SK-N-SH treated with all-trans-retinoic acid at 6 μM for 48 hours (cell line): ENCODE measurements at regions not wholly inside any gene's neighbourhood (a gene's known extent, or its start where the extent isn't known, plus 50 kb on each side); places are given as distances from the start of the nearest gene placed in this dataset.

Experiments
- ATAC-seq: fragments of 200-7000 bp; cut with Tn5 transposase; 3 replicates; pipeline ENCODE4 v1.9.1; 2020; ENCODE audit warnings: mild to moderate bottlenecking, moderate library complexity
- ARNTL ChIP-seq: fragments of 450-650 bp; formaldehyde crosslinking; IDR thresholded peaks from 2 replicates; pipeline ENCODE4 v1.5.0; 2020; ENCODE audit warnings: low read depth, mild to moderate bottlenecking, moderate library complexity, borderline replicate concordance
- BACH2 ChIP-seq: fragments of 250-450 bp; sonication (Bioruptor Pico); IDR thresholded peaks from 2 replicates; pipeline ENCODE4 v1.9.0; 2021; ENCODE audit warnings: mild to moderate bottlenecking, borderline replicate concordance
- CSDC2 ChIP-seq: fragments of 250-450 bp; sonication (Bioruptor Pico); IDR thresholded peaks from 2 replicates; pipeline ENCODE4 v1.5.0; 2020; ENCODE audit warnings: mild to moderate bottlenecking, moderate library complexity
- ESRRG ChIP-seq: fragments of 250-450 bp; sonication (Bioruptor Pico); IDR thresholded peaks from 2 replicates; pipeline ENCODE4 v1.6.1; 2021; ENCODE audit warnings: mild to moderate bottlenecking
- GLIS3 ChIP-seq: fragments of 250-450 bp; sonication (Bioruptor Pico); IDR thresholded peaks from 2 replicates; pipeline ENCODE4 v1.5.0; 2020; ENCODE audit warnings: mild to moderate bottlenecking, moderate library complexity
- ISL1 ChIP-seq: fragments of 250-450 bp; sonication (Bioruptor Pico); IDR thresholded peaks from 2 replicates; pipeline ENCODE4 v2.1.2; 2022; ENCODE audit warnings: mild to moderate bottlenecking, moderate library complexity
- OSR1 ChIP-seq: fragments of 250-450 bp; sonication (Bioruptor Pico); IDR thresholded peaks from 2 replicates; pipeline ENCODE4 v1.8.0; 2022; ENCODE audit warnings: moderate library complexity, mild to moderate bottlenecking, inconsistent platforms
- PPARA ChIP-seq: fragments of 250-450 bp; sonication (Bioruptor Pico); IDR thresholded peaks from 2 replicates; pipeline ENCODE4 v1.5.0; 2020; ENCODE audit warnings: mild to moderate bottlenecking, borderline replicate concordance
- RARB ChIP-seq: fragments of 250-450 bp; sonication (Bioruptor Pico); IDR thresholded peaks from 2 replicates; pipeline ENCODE4 v1.8.0; 2021; ENCODE audit warnings: mild to moderate bottlenecking, moderate library complexity
- SNAI2 ChIP-seq: fragments of 250-450 bp; sonication (Bioruptor Pico); IDR thresholded peaks from 2 replicates; pipeline ENCODE4 v1.5.0; 2020; ENCODE audit warnings: mild to moderate bottlenecking, moderate library complexity
- TCF4 ChIP-seq: fragments of 250-450 bp; sonication (Bioruptor Pico); IDR thresholded peaks from 2 replicates; pipeline ENCODE4 v1.8.0; 2021; ENCODE audit warnings: mild to moderate bottlenecking, moderate library complexity, borderline replicate concordance
- TOX ChIP-seq: fragments of 250-450 bp; sonication (Bioruptor Pico); IDR thresholded peaks from 2 replicates; pipeline ENCODE4 v1.8.0; 2021; ENCODE audit warnings: mild to moderate bottlenecking, moderate library complexity, borderline replicate concordance
- ZC3H10 ChIP-seq: fragments of 250-450 bp; sonication (Bioruptor Pico); IDR thresholded peaks from 2 replicates; pipeline ENCODE4 v1.5.1; 2021; ENCODE audit warnings: mild to moderate bottlenecking, moderate library complexity
- ZFP3 ChIP-seq: fragments of 250-450 bp; sonication (Bioruptor Pico); IDR thresholded peaks from 2 replicates; pipeline ENCODE4 v1.5.0; 2020; ENCODE audit warnings: mild to moderate bottlenecking, moderate library complexity
- ZFP30 ChIP-seq: fragments of 450-650 bp; formaldehyde crosslinking; IDR thresholded peaks from 2 replicates; pipeline ENCODE4 v1.5.0; 2022; ENCODE audit warnings: mild to moderate bottlenecking, moderate library complexity
- ZNF565 ChIP-seq: fragments of 450-650 bp; formaldehyde crosslinking; conservative IDR thresholded peaks from 2 replicates; pipeline ENCODE4 v1.5.0; 2020; ENCODE audit warnings: low read depth, mild to moderate bottlenecking, moderate library complexity
- ZNF70 ChIP-seq: fragments of 450-650 bp; formaldehyde crosslinking; IDR thresholded peaks from 2 replicates; pipeline ENCODE4 v1.5.0; 2020; ENCODE audit warnings: mild to moderate bottlenecking, moderate library complexity
- ZNF8 ChIP-seq: fragments of 450-650 bp; formaldehyde crosslinking; IDR thresholded peaks from 2 replicates; pipeline ENCODE4 v1.5.0; 2020; ENCODE audit warnings: mild to moderate bottlenecking, moderate library complexity
- TF ChIP-seq, protein P1 (sequence below): fragments of 250-450 bp; sonication (Bioruptor Pico); IDR thresholded peaks from 2 replicates; pipeline ENCODE4 v1.5.0; 2020; ENCODE audit warnings: mild to moderate bottlenecking, moderate library complexity
- TF ChIP-seq, protein P2 (sequence below): fragments of 250-450 bp; sonication (Bioruptor Pico); IDR thresholded peaks from 2 replicates; pipeline ENCODE4 v1.8.0; 2021; ENCODE audit warnings: low read depth, mild to moderate bottlenecking, moderate library complexity, borderline replicate concordance
- TF ChIP-seq, protein P3 (sequence below): fragments of 250-450 bp; sonication (Bioruptor Pico); IDR thresholded peaks from 2 replicates; pipeline ENCODE4 v1.5.1; 2021; ENCODE audit warnings: mild to moderate bottlenecking, moderate library complexity
- TF ChIP-seq, protein P4 (sequence below): fragments of 250-450 bp; sonication (Bioruptor Pico); IDR thresholded peaks from 2 replicates; pipeline ENCODE4 v1.8.0; 2020; ENCODE audit warnings: mild to moderate bottlenecking, moderate library complexity, borderline replicate concordance
- TF ChIP-seq, protein P5 (sequence below): fragments of 250-450 bp; sonication (Bioruptor Pico); IDR thresholded peaks from 2 replicates; pipeline ENCODE4 v1.5.1; 2020; ENCODE audit warnings: low read depth, mild to moderate bottlenecking, moderate library complexity

DNA sequence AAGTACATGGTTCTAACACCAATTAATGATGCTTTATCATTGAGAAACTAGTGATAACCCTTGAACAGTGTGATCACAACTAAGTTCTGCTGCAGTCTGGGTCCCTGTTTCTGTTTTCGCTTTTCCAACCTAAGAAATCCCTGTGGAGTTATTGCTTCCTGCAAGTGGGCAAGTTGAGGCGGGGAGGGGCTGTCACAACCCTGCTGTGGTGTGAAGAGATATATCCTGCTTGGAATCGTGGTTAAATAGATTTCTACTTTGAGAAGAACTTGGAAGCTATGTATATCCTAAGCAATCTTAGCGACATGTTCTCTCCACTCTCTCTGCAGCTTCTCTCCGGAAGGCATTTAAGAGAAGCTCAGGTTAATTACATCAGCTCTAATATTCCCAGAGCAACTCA, 1223.6 kb downstream of the EPHA7 start:
- TF ChIP-seq TCF4 (CRISPR knock-in tag) (no peak), ISL1 (CRISPR knock-in tag) (no peak), TOX (CRISPR knock-in tag) (no peak), PPARA (CRISPR knock-in tag) (no peak), ESRRG (CRISPR knock-in tag) (no peak), BACH2 (CRISPR knock-in tag) (no peak), CSDC2 (CRISPR knock-in tag) (no peak), ZNF70 (CRISPR knock-in tag) (no peak)
- TF ChIP-seq, protein P1, sequence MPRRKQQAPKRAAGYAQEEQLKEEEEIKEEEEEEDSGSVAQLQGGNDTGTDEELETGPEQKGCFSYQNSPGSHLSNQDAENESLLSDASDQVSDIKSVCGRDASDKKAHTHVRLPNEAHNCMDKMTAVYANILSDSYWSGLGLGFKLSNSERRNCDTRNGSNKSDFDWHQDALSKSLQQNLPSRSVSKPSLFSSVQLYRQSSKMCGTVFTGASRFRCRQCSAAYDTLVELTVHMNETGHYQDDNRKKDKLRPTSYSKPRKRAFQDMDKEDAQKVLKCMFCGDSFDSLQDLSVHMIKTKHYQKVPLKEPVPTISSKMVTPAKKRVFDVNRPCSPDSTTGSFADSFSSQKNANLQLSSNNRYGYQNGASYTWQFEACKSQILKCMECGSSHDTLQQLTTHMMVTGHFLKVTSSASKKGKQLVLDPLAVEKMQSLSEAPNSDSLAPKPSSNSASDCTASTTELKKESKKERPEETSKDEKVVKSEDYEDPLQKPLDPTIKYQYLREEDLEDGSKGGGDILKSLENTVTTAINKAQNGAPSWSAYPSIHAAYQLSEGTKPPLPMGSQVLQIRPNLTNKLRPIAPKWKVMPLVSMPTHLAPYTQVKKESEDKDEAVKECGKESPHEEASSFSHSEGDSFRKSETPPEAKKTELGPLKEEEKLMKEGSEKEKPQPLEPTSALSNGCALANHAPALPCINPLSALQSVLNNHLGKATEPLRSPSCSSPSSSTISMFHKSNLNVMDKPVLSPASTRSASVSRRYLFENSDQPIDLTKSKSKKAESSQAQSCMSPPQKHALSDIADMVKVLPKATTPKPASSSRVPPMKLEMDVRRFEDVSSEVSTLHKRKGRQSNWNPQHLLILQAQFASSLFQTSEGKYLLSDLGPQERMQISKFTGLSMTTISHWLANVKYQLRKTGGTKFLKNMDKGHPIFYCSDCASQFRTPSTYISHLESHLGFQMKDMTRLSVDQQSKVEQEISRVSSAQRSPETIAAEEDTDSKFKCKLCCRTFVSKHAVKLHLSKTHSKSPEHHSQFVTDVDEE (CRISPR knock-in tag): no peak
- TF ChIP-seq, protein P2, sequence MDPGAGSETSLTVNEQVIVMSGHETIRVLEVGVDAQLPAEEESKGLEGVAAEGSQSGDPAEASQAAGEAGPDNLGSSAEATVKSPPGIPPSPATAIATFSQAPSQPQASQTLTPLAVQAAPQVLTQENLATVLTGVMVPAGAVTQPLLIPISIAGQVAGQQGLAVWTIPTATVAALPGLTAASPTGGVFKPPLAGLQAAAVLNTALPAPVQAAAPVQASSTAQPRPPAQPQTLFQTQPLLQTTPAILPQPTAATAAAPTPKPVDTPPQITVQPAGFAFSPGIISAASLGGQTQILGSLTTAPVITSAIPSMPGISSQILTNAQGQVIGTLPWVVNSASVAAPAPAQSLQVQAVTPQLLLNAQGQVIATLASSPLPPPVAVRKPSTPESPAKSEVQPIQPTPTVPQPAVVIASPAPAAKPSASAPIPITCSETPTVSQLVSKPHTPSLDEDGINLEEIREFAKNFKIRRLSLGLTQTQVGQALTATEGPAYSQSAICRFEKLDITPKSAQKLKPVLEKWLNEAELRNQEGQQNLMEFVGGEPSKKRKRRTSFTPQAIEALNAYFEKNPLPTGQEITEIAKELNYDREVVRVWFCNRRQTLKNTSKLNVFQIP: no peak
- no peak for ATAC-seq

DNA sequence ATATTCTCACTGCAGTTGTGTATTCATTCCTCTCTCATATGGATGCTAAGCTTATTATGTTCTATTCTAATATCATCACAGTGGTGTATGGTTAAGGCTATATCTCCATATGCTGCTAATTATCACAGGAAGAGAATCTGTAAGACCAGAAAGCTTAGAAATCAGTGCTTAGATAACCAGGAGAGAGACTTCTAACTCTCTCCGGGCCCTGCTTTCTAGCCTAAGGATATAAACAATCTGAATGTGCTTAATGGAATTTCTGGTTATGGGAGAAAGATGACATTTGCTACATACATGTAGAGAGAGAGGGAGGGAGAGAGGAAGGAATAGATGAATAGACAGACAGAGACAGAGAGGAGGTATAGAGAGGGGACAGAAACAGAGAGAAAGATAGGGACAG, 1231.3 kb downstream of the EPHA7 start:
- TF ChIP-seq GLIS3 (CRISPR knock-in tag): no peak
- no peak for TF ChIP-seq TCF4 (CRISPR knock-in tag)
- TF ChIP-seq ZNF8 (CRISPR knock-in tag): no peak
- TF ChIP-seq, protein P3, sequence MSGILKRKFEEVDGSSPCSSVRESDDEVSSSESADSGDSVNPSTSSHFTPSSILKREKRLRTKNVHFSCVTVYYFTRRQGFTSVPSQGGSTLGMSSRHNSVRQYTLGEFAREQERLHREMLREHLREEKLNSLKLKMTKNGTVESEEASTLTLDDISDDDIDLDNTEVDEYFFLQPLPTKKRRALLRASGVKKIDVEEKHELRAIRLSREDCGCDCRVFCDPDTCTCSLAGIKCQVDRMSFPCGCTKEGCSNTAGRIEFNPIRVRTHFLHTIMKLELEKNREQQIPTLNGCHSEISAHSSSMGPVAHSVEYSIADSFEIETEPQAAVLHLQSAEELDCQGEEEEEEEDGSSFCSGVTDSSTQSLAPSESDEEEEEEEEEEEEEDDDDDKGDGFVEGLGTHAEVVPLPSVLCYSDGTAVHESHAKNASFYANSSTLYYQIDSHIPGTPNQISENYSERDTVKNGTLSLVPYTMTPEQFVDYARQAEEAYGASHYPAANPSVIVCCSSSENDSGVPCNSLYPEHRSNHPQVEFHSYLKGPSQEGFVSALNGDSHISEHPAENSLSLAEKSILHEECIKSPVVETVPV: no peak
- TF ChIP-seq, protein P2: no peak
- no peak for TF ChIP-seq ZNF70 (CRISPR knock-in tag)
- no peak for ATAC-seq

DNA sequence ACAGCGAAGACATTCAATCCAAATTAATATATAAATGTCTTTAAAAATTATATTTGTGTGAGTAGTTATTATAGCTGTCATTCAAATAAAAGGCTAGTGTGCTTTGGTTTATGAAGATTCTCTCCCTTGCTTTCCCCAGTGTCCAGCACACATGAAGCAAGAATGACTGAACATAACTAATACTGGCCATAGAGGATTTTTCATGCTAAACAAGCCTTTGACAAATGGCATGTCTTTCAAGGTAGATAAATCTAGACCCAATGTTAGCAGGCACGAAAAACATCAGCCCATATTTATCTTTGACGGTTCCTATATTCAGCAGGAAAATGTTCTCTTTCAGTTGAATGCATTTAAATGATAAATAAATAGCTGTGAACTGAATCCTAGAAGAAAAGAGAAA, 1234.4 kb downstream of the EPHA7 start:
- no peak for ATAC-seq
- TF ChIP-seq ZNF70 (CRISPR knock-in tag): no peak
- TF ChIP-seq, protein P2: no peak
- no peak for TF ChIP-seq ZNF565
- no peak for TF ChIP-seq RARB (CRISPR knock-in tag)
- no peak for TF ChIP-seq TOX (CRISPR knock-in tag)
- TF ChIP-seq SNAI2: no peak
- no peak for TF ChIP-seq OSR1 (CRISPR knock-in tag)
- no peak for TF ChIP-seq PPARA (CRISPR knock-in tag)
- TF ChIP-seq ISL1 (CRISPR knock-in tag): no peak
- no peak for TF ChIP-seq ZC3H10 (CRISPR knock-in tag)
- TF ChIP-seq TCF4 (CRISPR knock-in tag): no peak
- no peak for TF ChIP-seq BACH2 (CRISPR knock-in tag)
- TF ChIP-seq, protein P3: no peak
- TF ChIP-seq, protein P4, sequence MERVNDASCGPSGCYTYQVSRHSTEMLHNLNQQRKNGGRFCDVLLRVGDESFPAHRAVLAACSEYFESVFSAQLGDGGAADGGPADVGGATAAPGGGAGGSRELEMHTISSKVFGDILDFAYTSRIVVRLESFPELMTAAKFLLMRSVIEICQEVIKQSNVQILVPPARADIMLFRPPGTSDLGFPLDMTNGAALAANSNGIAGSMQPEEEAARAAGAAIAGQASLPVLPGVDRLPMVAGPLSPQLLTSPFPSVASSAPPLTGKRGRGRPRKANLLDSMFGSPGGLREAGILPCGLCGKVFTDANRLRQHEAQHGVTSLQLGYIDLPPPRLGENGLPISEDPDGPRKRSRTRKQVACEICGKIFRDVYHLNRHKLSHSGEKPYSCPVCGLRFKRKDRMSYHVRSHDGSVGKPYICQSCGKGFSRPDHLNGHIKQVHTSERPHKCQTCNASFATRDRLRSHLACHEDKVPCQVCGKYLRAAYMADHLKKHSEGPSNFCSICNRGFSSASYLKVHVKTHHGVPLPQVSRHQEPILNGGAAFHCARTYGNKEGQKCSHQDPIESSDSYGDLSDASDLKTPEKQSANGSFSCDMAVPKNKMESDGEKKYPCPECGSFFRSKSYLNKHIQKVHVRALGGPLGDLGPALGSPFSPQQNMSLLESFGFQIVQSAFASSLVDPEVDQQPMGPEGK: no peak
- TF ChIP-seq ARNTL (CRISPR knock-in tag): no peak
- TF ChIP-seq ZNF8 (CRISPR knock-in tag): no peak
- no peak for TF ChIP-seq ZFP30 (CRISPR knock-in tag)
- no peak for TF ChIP-seq GLIS3 (CRISPR knock-in tag)
- no peak for TF ChIP-seq ZFP3
- TF ChIP-seq, protein P5, sequence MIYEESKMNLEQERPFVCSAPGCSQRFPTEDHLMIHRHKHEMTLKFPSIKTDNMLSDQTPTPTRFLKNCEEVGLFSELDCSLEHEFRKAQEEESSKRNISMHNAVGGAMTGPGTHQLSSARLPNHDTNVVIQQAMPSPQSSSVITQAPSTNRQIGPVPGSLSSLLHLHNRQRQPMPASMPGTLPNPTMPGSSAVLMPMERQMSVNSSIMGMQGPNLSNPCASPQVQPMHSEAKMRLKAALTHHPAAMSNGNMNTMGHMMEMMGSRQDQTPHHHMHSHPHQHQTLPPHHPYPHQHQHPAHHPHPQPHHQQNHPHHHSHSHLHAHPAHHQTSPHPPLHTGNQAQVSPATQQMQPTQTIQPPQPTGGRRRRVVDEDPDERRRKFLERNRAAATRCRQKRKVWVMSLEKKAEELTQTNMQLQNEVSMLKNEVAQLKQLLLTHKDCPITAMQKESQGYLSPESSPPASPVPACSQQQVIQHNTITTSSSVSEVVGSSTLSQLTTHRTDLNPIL (CRISPR knock-in tag): no peak
- TF ChIP-seq, all 23 proteins: peak for 0
